C4-2B (cell line): ENCODE measurements at regions not wholly inside any gene's neighbourhood (a gene's known extent, or its start where the extent isn't known, plus 50 kb on each side); places are given as distances from the start of the nearest gene placed in this dataset.

Source experiments
- ZFX ChIP-seq: fragments of 450-650 bp; IDR thresholded peaks from 2 replicates; pipeline ENCODE4 v1.6.1; 2017
- TF ChIP-seq, protein P1 (sequence below): fragments of 450-650 bp; conservative IDR thresholded peaks from 2 replicates; pipeline ENCODE4 v1.5.1; 2017; ENCODE audit warnings: mild to moderate bottlenecking

DNA sequence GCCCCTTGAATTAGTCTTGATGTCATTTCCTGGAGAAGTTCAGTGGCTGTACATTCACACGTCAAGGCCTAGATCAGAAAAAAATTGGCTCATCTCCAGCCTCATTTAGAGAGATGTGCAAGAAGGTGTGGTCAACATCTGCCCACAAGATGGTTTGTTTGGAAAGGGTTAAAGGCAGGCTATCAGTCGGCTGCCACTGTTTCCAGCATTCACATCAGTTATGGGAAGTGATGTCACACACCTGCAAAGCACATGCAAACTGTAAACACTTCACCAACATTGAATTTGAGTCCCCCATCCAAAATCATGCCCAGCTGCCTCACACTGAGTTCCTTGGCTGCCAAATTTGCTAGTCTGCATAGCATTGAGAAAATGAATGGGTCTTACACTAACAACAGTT is 498.3 kb upstream of the INTU start:
- TF ChIP-seq, protein P1, sequence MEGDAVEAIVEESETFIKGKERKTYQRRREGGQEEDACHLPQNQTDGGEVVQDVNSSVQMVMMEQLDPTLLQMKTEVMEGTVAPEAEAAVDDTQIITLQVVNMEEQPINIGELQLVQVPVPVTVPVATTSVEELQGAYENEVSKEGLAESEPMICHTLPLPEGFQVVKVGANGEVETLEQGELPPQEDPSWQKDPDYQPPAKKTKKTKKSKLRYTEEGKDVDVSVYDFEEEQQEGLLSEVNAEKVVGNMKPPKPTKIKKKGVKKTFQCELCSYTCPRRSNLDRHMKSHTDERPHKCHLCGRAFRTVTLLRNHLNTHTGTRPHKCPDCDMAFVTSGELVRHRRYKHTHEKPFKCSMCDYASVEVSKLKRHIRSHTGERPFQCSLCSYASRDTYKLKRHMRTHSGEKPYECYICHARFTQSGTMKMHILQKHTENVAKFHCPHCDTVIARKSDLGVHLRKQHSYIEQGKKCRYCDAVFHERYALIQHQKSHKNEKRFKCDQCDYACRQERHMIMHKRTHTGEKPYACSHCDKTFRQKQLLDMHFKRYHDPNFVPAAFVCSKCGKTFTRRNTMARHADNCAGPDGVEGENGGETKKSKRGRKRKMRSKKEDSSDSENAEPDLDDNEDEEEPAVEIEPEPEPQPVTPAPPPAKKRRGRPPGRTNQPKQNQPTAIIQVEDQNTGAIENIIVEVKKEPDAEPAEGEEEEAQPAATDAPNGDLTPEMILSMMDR: no peak
- TF ChIP-seq ZFX: no peak
